NCI-H1694 (cell line): ENCODE measurements at regions not wholly inside any gene's neighbourhood (a gene's known extent, or its start where the extent isn't known, plus 50 kb on each side); places are given as distances from the start of the nearest gene placed in this dataset.

Experiments
- DNase-seq: peaks from one replicate; lab custom pipeline; 2025; lab: John Stamatoyannopoulos, UW

DNA sequence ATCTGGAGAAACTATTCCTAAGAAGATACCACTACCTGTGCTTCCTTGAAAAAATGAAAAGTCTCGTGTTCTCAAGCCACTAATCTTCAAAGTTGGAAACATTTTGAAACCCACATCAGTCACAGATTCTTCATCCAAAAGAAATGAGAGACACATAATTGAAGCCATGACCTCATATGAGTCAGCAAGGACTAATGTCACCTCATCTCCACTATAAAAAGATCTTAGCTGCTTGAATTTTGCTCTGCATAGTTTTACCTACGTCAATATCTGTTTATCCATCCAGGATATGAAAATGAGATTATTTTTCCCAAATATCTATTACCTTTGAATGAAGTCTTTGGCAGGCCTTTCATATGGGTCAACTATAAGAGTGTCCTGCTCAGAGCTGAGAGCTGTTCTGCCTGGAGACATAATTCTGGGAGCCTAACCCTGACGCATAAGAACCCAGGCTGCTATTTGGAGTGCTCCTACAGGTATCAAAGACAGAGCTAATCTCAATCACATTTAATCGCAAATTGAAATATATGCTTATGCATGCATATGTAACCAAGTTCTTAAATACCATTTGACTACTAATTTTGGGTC lies 312.5 kb upstream of the PKN2 start:
- no peak for DNase-seq

DNA sequence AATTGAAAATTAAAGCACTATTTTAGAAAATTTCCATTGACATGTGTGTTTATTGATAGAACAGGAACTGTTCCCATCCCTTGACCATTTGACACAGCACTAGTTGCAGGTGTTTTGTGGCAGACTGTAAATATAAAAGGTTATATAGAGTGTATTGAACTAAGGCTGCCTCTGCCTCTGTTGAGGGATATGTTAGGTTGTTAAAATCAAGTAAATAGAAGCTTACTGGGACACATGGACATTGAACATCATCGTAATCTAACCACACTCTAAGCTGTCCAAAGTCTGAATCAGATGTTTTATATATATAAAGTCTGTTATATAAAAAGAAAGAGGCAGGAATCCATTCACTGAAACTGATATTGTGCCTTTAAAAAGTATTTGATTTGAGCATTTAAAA lies 308.1 kb upstream of the PKN2 start:
- DNase-seq, result no peak

DNA sequence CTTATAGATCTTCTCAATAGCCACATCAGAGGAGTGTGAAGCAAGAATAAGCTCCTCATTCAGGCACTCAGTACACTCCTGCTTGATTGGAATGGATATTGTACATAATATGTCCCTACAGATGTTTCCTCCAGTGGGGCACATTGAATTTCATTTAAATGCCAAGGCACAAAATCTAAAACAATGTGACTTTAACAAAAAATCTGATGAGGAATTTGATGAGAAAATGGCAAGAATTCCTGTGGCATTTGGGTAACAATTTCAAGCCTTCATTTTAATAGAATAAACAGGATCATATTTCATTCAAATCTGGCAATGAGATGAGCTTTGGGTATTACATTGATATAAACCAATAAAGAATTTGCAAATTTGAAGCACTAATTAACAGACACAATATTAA lies 307.7 kb upstream of the PKN2 start:
- no peak for DNase-seq

DNA sequence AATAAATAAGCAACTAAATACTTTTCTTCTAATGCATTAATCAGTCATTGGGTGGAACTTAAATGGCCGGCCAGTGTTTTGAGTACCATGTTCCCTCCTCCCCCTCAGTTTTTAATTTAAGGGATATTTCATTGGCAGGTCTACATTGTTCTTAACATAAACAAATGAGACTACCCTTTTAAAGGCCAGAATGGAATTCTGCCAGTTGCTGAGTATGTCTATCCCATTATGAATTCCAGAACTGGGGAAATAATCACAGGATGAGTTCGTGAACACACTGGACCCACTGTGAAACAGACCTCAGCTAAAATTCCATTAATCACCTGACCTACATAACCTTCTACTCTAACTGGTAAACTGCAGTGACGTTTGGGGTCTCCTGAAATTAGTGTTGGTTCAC lies 305.5 kb upstream of the PKN2 start:
- DNase-seq, result no peak

DNA sequence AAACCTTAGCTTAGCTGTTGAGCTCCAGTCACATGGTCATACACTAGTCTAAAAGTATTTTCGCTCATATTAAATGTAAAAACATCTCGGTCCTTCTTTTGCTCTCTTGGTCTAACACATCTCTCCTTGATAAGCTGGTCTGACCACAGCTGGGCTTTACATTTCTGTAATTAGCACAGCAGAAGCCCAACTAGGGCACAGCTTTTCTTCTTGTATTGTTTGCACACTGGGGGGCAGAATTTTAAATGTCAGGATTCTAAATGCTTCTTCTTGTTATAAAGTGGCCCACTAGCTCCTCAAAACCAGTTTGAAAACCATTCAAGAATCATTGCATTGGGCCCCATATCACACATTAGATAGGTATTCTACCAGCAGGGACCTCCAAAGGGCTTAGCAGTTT lies 289.1 kb upstream of the PKN2 start:
- DNase-seq, result no peak

DNA sequence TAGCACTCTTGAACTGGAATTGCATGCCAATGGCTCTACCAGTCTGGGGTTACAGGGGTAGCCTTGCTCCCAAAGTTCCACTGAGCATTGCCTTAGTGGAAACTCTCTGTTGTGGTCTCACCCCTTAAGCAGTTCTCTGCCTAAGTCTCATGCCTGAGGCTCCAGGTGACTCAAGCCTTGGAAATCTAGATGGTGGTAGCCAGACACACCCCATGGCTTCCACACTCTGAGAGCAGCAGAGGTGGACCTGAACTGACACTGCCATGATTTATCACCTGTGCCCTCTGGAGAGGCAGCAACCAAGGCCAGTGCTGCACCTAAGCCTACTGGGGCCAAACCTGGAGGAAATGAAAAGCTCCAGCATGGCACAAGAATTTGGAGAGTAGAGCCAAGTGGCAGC lies 285.7 kb upstream of the PKN2 start:
- no peak for DNase-seq

- no peak for DNase-seq
Observed at GRCh38 chr1:88399690-88400089, 284.4 kb upstream of the PKN2 start.

DNA sequence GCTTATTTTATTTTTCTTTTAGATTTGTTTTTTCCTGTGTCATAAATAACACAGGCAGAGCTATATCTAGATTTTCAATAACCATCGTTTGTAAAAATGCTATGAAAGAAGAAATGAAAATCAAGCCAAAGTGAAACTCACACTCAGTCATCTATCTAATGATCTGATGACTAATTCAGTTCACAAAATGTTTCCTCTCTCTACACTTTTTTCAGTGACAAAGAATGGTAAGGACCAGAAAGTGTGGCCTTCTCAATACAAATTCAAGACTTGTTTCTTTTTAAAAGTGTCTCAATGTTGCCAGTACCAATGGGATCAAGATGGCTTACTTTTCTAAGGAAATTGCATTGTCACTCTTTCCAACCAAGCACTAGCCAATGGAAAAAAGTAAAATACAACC lies 282.8 kb upstream of the PKN2 start:
- DNase-seq, result no peak

GRCh38 chr1:88404582-88404981 lies 279.5 kb upstream of the PKN2 start:
- no peak for DNase-seq

DNA sequence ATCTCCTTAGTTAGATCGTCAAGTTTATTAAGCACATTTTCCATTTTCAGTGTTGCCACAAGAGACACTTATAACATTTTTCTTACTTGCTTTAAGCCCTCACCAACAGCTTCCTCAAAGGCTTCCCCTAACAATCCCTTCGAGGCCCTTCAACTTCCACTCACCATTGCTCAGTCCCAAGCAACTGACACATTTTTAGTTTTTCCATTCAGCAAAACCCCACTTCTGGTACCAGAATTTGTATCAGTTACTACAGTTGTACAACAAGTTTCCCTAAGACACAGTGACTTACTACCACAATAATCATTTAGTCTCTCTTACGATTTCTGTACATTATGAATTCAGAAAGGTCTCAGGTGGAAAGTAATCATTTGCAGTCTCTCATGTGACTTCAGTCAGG lies 276.8 kb upstream of the PKN2 start:
- DNase-seq, result no peak

- DNase-seq, result no peak
Observed at GRCh38 chr1:88421997-88422396, 262.1 kb upstream of the PKN2 start.

DNA sequence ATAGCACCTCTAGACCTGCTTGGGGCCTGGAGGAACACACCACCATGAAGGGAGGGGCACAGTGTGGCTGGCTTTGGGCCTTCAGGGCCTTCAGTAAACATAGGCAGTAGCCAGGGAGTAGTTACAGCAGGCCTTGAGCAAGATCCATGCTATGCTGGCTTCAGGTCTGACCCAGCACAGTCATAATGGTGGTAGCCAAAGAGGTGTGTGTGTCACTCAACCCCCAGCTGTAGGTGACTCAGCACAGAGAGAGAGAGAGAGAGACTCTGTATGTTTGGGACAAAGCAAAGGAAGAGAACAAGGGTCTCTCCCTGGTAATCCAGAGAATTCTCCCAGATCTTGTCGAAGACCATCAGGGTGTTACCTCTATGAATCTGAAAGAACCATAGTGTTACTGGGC lies 250.5 kb upstream of the PKN2 start:
- DNase-seq, result no peak

DNA sequence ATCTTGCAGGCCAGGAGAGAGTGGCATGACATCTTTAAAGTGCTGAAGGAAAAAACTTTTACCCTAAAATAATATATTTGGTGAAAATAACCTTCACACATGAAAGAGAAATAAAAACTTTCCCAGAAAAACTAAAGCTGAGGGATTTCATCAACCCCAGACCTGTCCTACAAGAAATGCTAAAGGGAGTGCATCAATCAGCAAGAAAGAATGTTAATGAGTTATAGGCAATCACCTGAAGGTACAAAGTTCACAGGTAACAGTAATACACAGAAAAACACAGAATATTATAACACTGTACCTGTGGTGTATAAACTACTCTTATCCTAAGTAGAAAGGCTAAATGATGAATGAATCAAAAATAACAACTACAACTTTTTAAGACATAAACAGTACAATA lies 249.2 kb upstream of the PKN2 start:
- no peak for DNase-seq

DNA sequence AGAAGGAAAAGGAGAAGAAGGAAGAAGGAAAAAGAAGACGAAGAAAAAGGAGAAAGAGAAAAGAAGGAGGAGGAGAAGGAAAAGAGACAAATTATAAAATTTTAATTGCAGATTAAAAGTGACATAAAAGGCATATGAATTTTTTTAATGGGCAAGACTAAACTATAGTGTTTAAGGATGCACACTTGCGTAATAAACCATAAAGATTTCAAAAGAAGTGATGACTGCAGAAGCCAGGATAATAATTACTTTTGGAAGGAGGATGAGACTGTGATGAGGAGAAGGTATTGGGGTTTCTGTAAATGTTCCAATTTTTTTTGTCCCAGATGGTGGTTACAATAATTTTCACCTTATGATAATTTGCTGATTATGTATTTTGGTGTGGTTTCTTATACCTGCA lies 243.1 kb upstream of the PKN2 start:
- no peak for DNase-seq

DNA sequence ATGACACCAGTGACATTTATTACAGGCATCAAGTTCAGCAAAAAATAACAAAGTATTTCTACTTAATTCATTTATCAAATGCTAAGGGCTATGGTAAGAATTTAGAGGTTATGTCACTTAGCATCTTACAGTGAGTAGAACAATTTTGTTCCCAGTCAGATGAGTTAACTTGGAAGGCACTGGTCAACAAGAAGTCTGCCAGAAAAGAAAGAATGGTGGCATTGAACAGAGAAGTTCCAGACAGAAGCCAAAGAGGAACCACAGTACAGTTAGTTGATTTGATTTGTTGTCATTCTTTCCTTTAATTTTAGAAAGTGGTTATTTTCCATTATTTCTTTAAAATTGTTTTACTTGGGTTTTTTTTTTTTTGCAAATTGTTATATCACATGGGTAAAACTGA lies 232.2 kb upstream of the PKN2 start:
- DNase-seq, result no peak

- no peak for DNase-seq
Observed at GRCh38 chr1:88453295-88453694, 230.8 kb upstream of the PKN2 start.

GRCh38 chr1:88454781-88455180 lies 229.3 kb upstream of the PKN2 start:
- DNase-seq, result no peak

DNA sequence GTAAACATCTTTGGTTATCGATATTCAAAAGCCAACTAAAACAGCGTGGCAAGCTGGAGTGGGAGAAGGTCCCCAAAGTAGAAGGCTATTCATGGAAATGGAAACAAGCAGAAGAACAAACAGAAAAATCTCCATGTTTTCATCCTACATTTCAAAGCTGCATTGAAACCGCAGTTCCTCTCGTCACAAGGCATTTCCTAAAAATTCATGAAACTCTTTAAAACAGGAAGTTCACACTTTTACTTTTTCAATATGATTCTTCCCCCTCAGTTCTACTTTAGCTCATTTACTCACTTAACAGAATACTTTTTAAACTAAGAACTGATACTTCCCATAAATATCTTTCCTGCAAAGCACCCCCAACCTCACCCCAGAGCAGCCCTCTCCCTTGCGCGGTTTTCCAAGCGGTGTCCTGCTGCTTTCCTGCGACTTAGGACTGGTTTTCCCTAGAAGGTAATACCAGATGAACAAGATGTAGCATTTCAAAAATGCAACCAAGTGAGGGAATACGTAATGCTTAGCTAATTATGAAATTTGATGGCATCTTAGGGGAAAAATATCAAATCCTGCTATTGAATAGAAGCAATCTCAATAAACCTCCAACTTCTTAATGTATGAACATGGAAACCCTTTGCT lies 228.3 kb upstream of the PKN2 start:
- no peak for DNase-seq

DNA sequence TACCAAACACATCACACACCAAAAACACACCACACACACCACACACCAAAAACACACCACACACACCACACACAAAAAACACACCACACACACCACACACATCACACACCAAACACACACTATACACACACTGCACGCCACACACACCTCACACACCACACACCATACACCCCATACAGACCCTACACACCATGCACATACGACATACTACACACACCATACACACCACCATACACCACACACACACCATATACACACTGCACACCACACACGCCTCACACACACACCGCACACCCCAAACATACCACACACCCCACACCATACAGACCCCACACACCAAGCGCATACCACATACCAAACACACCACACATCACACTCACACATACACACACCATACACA lies 226.9 kb upstream of the PKN2 start:
- no peak for DNase-seq

- DNase-seq, result no peak
Observed at GRCh38 chr1:88461007-88461406, 223.1 kb upstream of the PKN2 start.

DNA sequence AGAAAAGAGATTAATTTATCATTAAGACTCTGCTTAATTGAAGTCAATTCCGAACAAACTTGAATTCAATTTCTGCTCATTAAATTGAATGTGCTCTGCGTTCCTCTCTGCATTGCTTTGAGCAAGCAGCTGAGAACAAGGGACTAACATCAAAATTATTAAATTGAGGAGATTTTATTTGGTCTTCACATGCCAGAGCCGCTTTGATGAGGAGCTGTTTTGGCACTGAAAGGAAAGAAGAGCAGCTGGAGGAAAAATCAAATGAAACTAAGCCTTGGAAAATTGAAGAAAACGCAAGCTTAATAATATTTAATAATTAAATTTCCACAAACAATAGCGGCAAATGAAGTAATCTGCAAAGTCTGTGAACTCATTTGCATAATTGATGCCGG lies 222.0 kb upstream of the PKN2 start:
- no peak for DNase-seq

GRCh38 chr1:88462488-88463261 lies 221.4 kb upstream of the PKN2 start:
- DNase-seq, result no peak

DNA sequence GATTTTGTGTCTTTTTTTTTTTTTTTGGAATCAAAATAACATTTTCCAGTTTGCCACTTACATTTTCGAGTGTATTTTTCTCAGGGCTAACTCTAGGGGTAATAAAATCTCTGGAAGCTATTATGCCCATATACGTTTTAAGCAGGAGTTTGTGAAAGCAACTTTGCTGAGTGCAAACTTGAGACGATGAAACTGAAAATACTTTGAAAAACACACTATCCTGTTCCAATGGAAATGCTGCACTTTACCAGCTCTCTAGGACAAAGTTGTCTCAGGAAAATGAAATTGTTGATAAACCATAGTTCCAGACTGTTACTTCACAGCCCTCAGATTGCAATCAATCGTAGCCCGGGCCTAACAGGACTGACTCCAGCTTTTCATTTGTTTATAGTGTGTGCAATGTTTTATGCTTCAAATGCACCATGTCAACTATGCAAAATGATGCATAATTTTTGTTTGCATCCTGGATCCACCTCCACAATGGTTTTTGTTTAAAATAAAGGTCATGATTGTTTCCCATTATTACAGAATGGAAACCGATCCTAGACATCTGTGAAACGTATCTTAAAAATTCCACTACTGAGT lies 220.6 kb upstream of the PKN2 start:
- DNase-seq, result no peak
